HuH-7 (cell line): ENCODE measurements at regions not wholly inside any gene's neighbourhood (a gene's known extent, or its start where the extent isn't known, plus 50 kb on each side); places are given as distances from the start of the nearest gene placed in this dataset.

Experiments
- DNase-seq: peaks from one replicate; pipeline ENCODE4 v3.0.0; 2011; ENCODE audit warnings: low spot score

GRCh38 chr15:91559066-91559465 is 294.4 kb upstream of the SLCO3A1 start:
- DNase-seq, result no peak

GRCh38 chr15:91561371-91562100 is 292.0 kb upstream of the SLCO3A1 start:
- no peak for DNase-seq

- no peak for DNase-seq
These were observed 290.8 kb upstream of the SLCO3A1 start for GRCh38 chr15:91562698-91563097.

- no peak for DNase-seq
These were observed 288.9 kb upstream of the SLCO3A1 start for GRCh38 chr15:91564631-91565030.

- no peak for DNase-seq
These were observed 287.4 kb upstream of the SLCO3A1 start for GRCh38 chr15:91566141-91566540.

- DNase-seq, result no peak
These were observed 285.5 kb upstream of the SLCO3A1 start for GRCh38 chr15:91568036-91568435.

- no peak for DNase-seq
These were observed 281.4 kb upstream of the SLCO3A1 start for GRCh38 chr15:91572110-91572509.

GRCh38 chr15:91576096-91576495 is 277.4 kb upstream of the SLCO3A1 start:
- DNase-seq, result no peak

GRCh38 chr15:91578511-91578910 is 275.0 kb upstream of the SLCO3A1 start:
- DNase-seq, result no peak

GRCh38 chr15:91584895-91585294 is 268.6 kb upstream of the SLCO3A1 start:
- no peak for DNase-seq

GRCh38 chr15:91586560-91586959 is 266.9 kb upstream of the SLCO3A1 start:
- no peak for DNase-seq

GRCh38 chr15:91589360-91589759 is 264.1 kb upstream of the SLCO3A1 start:
- DNase-seq, result peak; percentile 12

- DNase-seq, result no peak
These were observed 260.9 kb upstream of the SLCO3A1 start for GRCh38 chr15:91592567-91592966.

GRCh38 chr15:91593067-91593466 is 260.4 kb upstream of the SLCO3A1 start:
- no peak for DNase-seq

GRCh38 chr15:91593653-91594052 is 259.9 kb upstream of the SLCO3A1 start:
- no peak for DNase-seq

- no peak for DNase-seq
These were observed 254.2 kb upstream of the SLCO3A1 start for GRCh38 chr15:91599261-91599660.

GRCh38 chr15:91603384-91604080 is 250.0 kb upstream of the SLCO3A1 start:
- DNase-seq, result no peak

GRCh38 chr15:91604122-91604521 is 249.4 kb upstream of the SLCO3A1 start:
- no peak for DNase-seq

GRCh38 chr15:91605576-91605975 is 247.9 kb upstream of the SLCO3A1 start:
- DNase-seq, result no peak

GRCh38 chr15:91609231-91609630 is 244.3 kb upstream of the SLCO3A1 start:
- no peak for DNase-seq

- DNase-seq, result no peak
These were observed 243.5 kb upstream of the SLCO3A1 start for GRCh38 chr15:91609966-91610365.

GRCh38 chr15:91611561-91612323 is 241.8 kb upstream of the SLCO3A1 start:
- no peak for DNase-seq

GRCh38 chr15:91620229-91620628 is 233.3 kb upstream of the SLCO3A1 start:
- DNase-seq, result no peak
